Type B pancreatic cell (in vitro differentiated cells): ENCODE measurements at regions not wholly inside any gene's neighbourhood (a gene's known extent, or its start where the extent isn't known, plus 50 kb on each side); places are given as distances from the start of the nearest gene placed in this dataset.

ENCODE experiments used
- DNase-seq: peaks from one replicate; pipeline ENCODE4 v3.0.0; 2021; ENCODE audit warnings: mixed read lengths; ENCODE audit not compliant: unreplicated experiment; ENCODE audit errors: extremely low spot score
- H3K27ac Mint-ChIP-seq: 2 replicates; pipeline ENCODE4 v1.8.0; 2021; ENCODE audit warnings: mild to moderate bottlenecking, mixed read lengths
- H3K27me3 Mint-ChIP-seq: 2 replicates; pipeline ENCODE4 v1.8.0; 2021; ENCODE audit warnings: mixed read lengths
- H3K36me3 Mint-ChIP-seq: 2 replicates; pipeline ENCODE4 v1.8.0; 2021; ENCODE audit warnings: mixed read lengths
- H3K4me1 Mint-ChIP-seq: one replicate; pipeline ENCODE4 v1.8.0; 2021; ENCODE audit warnings: mixed read lengths; ENCODE audit not compliant: unreplicated experiment
- H3K4me3 Mint-ChIP-seq: 2 replicates; pipeline ENCODE4 v1.8.0; 2021; ENCODE audit warnings: mild to moderate bottlenecking, mixed read lengths
- H3K9me3 Mint-ChIP-seq: 2 replicates; pipeline ENCODE4 v1.8.0; 2021; ENCODE audit warnings: mixed read lengths
- CTCF ChIP-seq: fragments of 200-600 bp; sonication (generic); conservative IDR thresholded peaks from 2 replicates; pipeline ENCODE4 v1.5.0; 2021; ENCODE audit warnings: antibody characterized with exemption, mild to moderate bottlenecking

GRCh38 chr2:107001062-107001461 lies 115.1 kb upstream of the ST6GAL2 start:
- no peaks in the 10 kb centered on the region for H3K9me3 Mint-ChIP-seq
- peaks cover 33% of the 10 kb centered on the region for H3K27me3 Mint-ChIP-seq
- DNase-seq = no peak
- TF ChIP-seq CTCF = no peak
- no peak overlapping the region for H3K4me3 Mint-ChIP-seq
- no peaks in the 10 kb centered on the region for H3K36me3 Mint-ChIP-seq
- H3K4me1 Mint-ChIP-seq = peaks cover 8% of the 10 kb centered on the region
- no peak overlapping the region for H3K27ac Mint-ChIP-seq

GRCh38 chr2:107001551-107001950 lies 115.6 kb upstream of the ST6GAL2 start:
- no peaks in the 10 kb centered on the region for H3K36me3 Mint-ChIP-seq
- peaks cover 31% of the 10 kb centered on the region for H3K27me3 Mint-ChIP-seq
- no peak for TF ChIP-seq CTCF
- no peak overlapping the region for H3K4me3 Mint-ChIP-seq
- H3K4me1 Mint-ChIP-seq = peaks cover 5% of the 10 kb centered on the region
- H3K9me3 Mint-ChIP-seq = no peaks in the 10 kb centered on the region
- DNase-seq = no peak
- H3K27ac Mint-ChIP-seq = no peak overlapping the region

DNA sequence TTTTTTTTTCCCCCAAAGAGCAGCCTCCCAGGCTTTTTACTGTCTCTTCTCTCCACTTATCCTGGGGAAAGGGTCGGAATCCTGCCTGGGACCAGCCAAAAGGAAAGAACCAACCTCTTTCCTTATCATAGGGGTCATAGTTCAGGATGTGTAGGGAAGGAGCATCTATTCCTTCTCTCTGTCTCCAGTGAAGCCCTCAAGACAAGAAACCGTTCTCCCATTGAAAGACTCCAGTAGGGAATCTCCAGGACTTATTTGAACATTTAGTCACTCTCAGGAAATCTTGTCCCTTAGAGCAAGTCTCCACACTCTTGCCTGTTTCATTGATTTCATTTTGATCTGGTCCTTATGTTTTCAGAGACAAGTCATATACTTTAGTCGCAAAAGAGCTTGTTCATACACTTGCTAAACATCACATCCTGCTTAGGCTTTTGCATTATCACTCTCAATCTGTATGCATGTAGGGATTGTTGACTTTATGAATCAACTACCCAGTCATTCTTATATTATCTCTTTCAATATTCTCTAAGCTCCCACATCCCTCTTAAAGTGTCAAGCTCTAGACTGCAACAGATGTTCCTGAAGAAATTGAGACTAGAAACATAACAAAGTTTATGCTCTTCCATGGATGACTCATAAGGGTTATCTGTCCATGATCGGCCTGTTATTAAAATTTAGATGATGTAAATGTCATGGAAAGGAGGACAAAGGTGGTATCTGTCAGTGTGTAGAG lies 116.2 kb upstream of the ST6GAL2 start:
- H3K27ac Mint-ChIP-seq = no peak overlapping the region
- no peak for DNase-seq
- no peaks in the 10 kb centered on the region for H3K36me3 Mint-ChIP-seq
- peaks cover 5% of the 10 kb centered on the region for H3K4me1 Mint-ChIP-seq
- no peak for TF ChIP-seq CTCF
- no peaks in the 10 kb centered on the region for H3K9me3 Mint-ChIP-seq
- peaks cover 31% of the 10 kb centered on the region for H3K27me3 Mint-ChIP-seq
- no peak overlapping the region for H3K4me3 Mint-ChIP-seq

- no peak for DNase-seq
- no peak overlapping the region for H3K4me3 Mint-ChIP-seq
- H3K27ac Mint-ChIP-seq = no peak overlapping the region
- no peak for TF ChIP-seq CTCF
- no peaks in the 10 kb centered on the region for H3K9me3 Mint-ChIP-seq
- H3K36me3 Mint-ChIP-seq = no peaks in the 10 kb centered on the region
- peaks cover 5% of the 10 kb centered on the region for H3K4me1 Mint-ChIP-seq
- H3K27me3 Mint-ChIP-seq = peaks cover 26% of the 10 kb centered on the region
Observed at GRCh38 chr2:107002735-107003134, 116.8 kb upstream of the ST6GAL2 start.

GRCh38 chr2:107005853-107006252 lies 119.9 kb upstream of the ST6GAL2 start:
- no peak for DNase-seq
- no peak for TF ChIP-seq CTCF
- no peaks in the 10 kb centered on the region for H3K36me3 Mint-ChIP-seq
- no peaks in the 10 kb centered on the region for H3K9me3 Mint-ChIP-seq
- peaks cover 11% of the 10 kb centered on the region for H3K27me3 Mint-ChIP-seq
- H3K4me1 Mint-ChIP-seq = peaks cover 5% of the 10 kb centered on the region
- H3K4me3 Mint-ChIP-seq = no peak overlapping the region
- no peak overlapping the region for H3K27ac Mint-ChIP-seq
